H1 (cell line): ENCODE measurements at regions not wholly inside any gene's neighbourhood (a gene's known extent, or its start where the extent isn't known, plus 50 kb on each side); places are given as distances from the start of the nearest gene placed in this dataset.

Experiments
- EZH2 ChIP-seq: fragments of 200-600 bp; sonication (generic); IDR thresholded peaks from 2 replicates; pipeline ENCODE4 v1.7.1; 2012; ENCODE audit warnings: low read depth, mild to moderate bottlenecking, moderate library complexity, low read length, inconsistent platforms; ENCODE audit not compliant: severe bottlenecking
- YY1 ChIP-seq: IDR thresholded peaks from 2 replicates; pipeline ENCODE4 v1.6.1; 2011; ENCODE audit warnings: low read depth, mild to moderate bottlenecking, low read length

GRCh38 chr5:56575821-56576220 is 239.5 kb upstream of the MAP3K1 start:
- TF ChIP-seq EZH2 = no peak
- TF ChIP-seq YY1 = no peak
